ENCODE measurements at regions not wholly inside any gene's neighbourhood (a gene's known extent, or its start where the extent isn't known, plus 50 kb on each side); places are given as distances from the start of the nearest gene placed in this dataset.
"Not testable (repeated sequence)": the region's sequence is repeated elsewhere in the genome, so short reads cannot be mapped to it uniquely, and the experiment has no call there.

DNA sequence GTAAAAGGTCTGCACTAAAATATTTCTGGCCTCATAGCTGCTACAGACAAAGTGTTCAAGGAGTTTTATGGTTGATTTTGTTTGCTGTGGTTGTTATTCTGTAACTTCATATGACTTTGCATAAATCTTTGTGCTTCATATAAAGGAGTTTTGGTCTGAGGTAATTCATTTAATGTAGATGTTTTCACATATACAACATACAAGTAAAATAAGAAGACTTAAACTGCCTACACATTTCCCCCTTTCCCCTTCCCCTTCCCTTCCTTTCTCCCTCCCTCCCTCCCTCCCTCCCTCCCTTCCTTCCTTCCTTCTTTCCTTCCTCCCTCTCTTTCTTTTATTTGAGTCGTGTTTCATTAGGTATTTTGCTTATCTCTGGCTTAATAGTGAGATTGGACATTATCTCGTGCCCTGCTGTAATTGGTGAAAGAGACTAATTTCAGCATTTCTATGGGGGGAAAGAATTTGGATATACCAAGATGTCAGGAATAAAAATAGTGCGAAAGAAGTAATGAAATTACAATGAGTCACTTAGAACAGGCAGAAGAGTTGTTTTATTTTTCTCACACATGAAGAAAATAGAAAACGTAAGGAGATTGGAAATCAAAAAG lies 144.9 kb upstream of the MAD2L1 start:
- intact Hi-C loops (cut with DNase I), result loop anchor here in 1 of 2 donors (10.0 kb wide), 1 partner anchor 63 kb away; no protein-coding TSS in a partner anchor
- WGBS, 2 donors, result 63 to 70% methylated on average over 4 of the region's 4 CpGs
- no peak for ATAC-seq (ENCODE audit: low FRiP score)
- no peaks in the 10 kb centered on the region for H3K27me3 ChIP-seq (ENCODE audit: control insufficient read depth in 1 of 2, insufficient read depth in 2 of 2, low read length in 1 of 2)
- no peaks in the 10 kb centered on the region for H3K9me3 ChIP-seq (ENCODE audit: control insufficient read depth, low read length)
- no peak overlapping the region for H3K27ac ChIP-seq (ENCODE audit: low read depth in 1 of 2, low read length in 2 of 2)
- H3K36me3 ChIP-seq (ENCODE audit: control insufficient read depth in 1 of 2, insufficient read depth in 2 of 2, low read length in 1 of 2), result no peaks in the 10 kb centered on the region
- no peak overlapping the region for H3K4me3 ChIP-seq (ENCODE audit: low read length in 2 of 2)
- no peak for DNase-seq
- no peaks in the 10 kb centered on the region for H3K4me1 ChIP-seq (ENCODE audit: control insufficient read depth in 1 of 2, insufficient read depth in 2 of 2, low read length in 2 of 2)

- Histone ChIP-seq H3K4me1 (ENCODE audit: control insufficient read depth in 1 of 2, insufficient read depth in 2 of 2, low read length in 2 of 2) (no peaks in the 10 kb centered on the region), H3K36me3 (ENCODE audit: control insufficient read depth in 1 of 2, insufficient read depth in 2 of 2, low read length in 1 of 2) (no peaks in the 10 kb centered on the region), H3K9me3 (ENCODE audit: control insufficient read depth, low read length) (no peaks in the 10 kb centered on the region), H3K4me3 (ENCODE audit: low read length in 2 of 2) (no peak overlapping the region), H3K27me3 (ENCODE audit: control insufficient read depth in 1 of 2, insufficient read depth in 2 of 2, low read length in 1 of 2) (no peaks in the 10 kb centered on the region), H3K27ac (ENCODE audit: low read depth in 1 of 2, low read length in 2 of 2) (no peak overlapping the region)
- WGBS, 2 donors, result 83 to 86% methylated on average over 4 of the region's 4 CpGs
- intact Hi-C loops (cut with DNase I), result loop anchor here in 1 of 2 donors (10.0 kb wide), 1 partner anchor 65 kb away; no protein-coding TSS in a partner anchor
- no peak for DNase-seq
- ATAC-seq (ENCODE audit: low FRiP score), result no peak
Observed at GRCh38 chr4:120209706-120210105, 143.1 kb upstream of the MAD2L1 start.

- DNase-seq, result no peak
- H3K9me3 ChIP-seq (ENCODE audit: control insufficient read depth, low read length), result no peaks in the 10 kb centered on the region
- H3K4me1 ChIP-seq (ENCODE audit: control insufficient read depth in 1 of 2, insufficient read depth in 2 of 2, low read length in 2 of 2), result no peaks in the 10 kb centered on the region
- no peak for ATAC-seq (ENCODE audit: low FRiP score)
- H3K36me3 ChIP-seq (ENCODE audit: control insufficient read depth in 1 of 2, insufficient read depth in 2 of 2, low read length in 1 of 2), result no peaks in the 10 kb centered on the region
- H3K27me3 ChIP-seq (ENCODE audit: control insufficient read depth in 1 of 2, insufficient read depth in 2 of 2, low read length in 1 of 2), result no peaks in the 10 kb centered on the region
- WGBS, 2 donors, result 95% methylated on average over 3 of the region's 3 CpGs
- no peak overlapping the region for H3K4me3 ChIP-seq (ENCODE audit: low read length in 2 of 2)
- H3K27ac ChIP-seq (ENCODE audit: low read depth in 1 of 2, low read length in 2 of 2), result no peak overlapping the region
- intact Hi-C loops (cut with DNase I), result no loop called here
Observed at GRCh38 chr4:120207021-120207420, 140.4 kb upstream of the MAD2L1 start.

- ATAC-seq (ENCODE audit: low FRiP score) (no peak), DNase-seq (no peak)
- Histone ChIP-seq H3K9me3 (ENCODE audit: control insufficient read depth, low read length) (peaks cover 1% of the 10 kb centered on the region), H3K27ac (ENCODE audit: low read depth in 1 of 2, low read length in 2 of 2) (peak overlapping the region in 1 of 2 donors; percentile 14), H3K4me3 (ENCODE audit: low read length in 2 of 2) (no peak overlapping the region), H3K4me1 (ENCODE audit: control insufficient read depth in 1 of 2, insufficient read depth in 2 of 2, low read length in 2 of 2) (no peaks in the 10 kb centered on the region), H3K27me3 (ENCODE audit: control insufficient read depth in 1 of 2, insufficient read depth in 2 of 2, low read length in 1 of 2) (no peaks in the 10 kb centered on the region), H3K36me3 (ENCODE audit: control insufficient read depth in 1 of 2, insufficient read depth in 2 of 2, low read length in 1 of 2) (no peaks in the 10 kb centered on the region)
- intact Hi-C loops (cut with DNase I), result no loop called here
- WGBS, 2 donors, result 96 to 97% methylated on average over 2 of the region's 2 CpGs
Observed at GRCh38 chr4:120202222-120202621, 135.6 kb upstream of the MAD2L1 start.

- H3K4me3 ChIP-seq (ENCODE audit: low read length in 2 of 2); H3K36me3 ChIP-seq (ENCODE audit: control insufficient read depth in 1 of 2, insufficient read depth in 2 of 2, low read length in 1 of 2); H3K9me3 ChIP-seq (ENCODE audit: control insufficient read depth, low read length); DNase-seq; intact Hi-C loops (cut with DNase I); ATAC-seq (ENCODE audit: low FRiP score); H3K27me3 ChIP-seq (ENCODE audit: control insufficient read depth in 1 of 2, insufficient read depth in 2 of 2, low read length in 1 of 2); H3K27ac ChIP-seq (ENCODE audit: low read depth in 1 of 2, low read length in 2 of 2); H3K4me1 ChIP-seq (ENCODE audit: control insufficient read depth in 1 of 2, insufficient read depth in 2 of 2, low read length in 2 of 2): not testable (repeated sequence)
- 89 to 91% methylated on average over 2 to 4 of the region's 4 CpGs for WGBS, 2 donors
Observed at GRCh38 chr4:120200573-120201110, 134.0 kb upstream of the MAD2L1 start.

GRCh38 chr4:120198411-120198810 lies 131.8 kb upstream of the MAD2L1 start:
- Histone ChIP-seq H3K9me3 (ENCODE audit: control insufficient read depth, low read length) (peaks cover 1% of the 10 kb centered on the region), H3K4me1 (ENCODE audit: control insufficient read depth in 1 of 2, insufficient read depth in 2 of 2, low read length in 2 of 2) (no peaks in the 10 kb centered on the region), H3K27ac (ENCODE audit: low read depth in 1 of 2, low read length in 2 of 2) (no peak overlapping the region), H3K36me3 (ENCODE audit: control insufficient read depth in 1 of 2, insufficient read depth in 2 of 2, low read length in 1 of 2) (no peaks in the 10 kb centered on the region), H3K27me3 (ENCODE audit: control insufficient read depth in 1 of 2, insufficient read depth in 2 of 2, low read length in 1 of 2) (no peaks in the 10 kb centered on the region), H3K4me3 (ENCODE audit: low read length in 2 of 2) (no peak overlapping the region)
- intact Hi-C loops (cut with DNase I), result no loop called here
- DNase-seq (no peak), ATAC-seq (ENCODE audit: low FRiP score) (no peak)
- 46 to 70% methylated on average over 2 of the region's 2 CpGs for WGBS, 2 donors

- Histone ChIP-seq H3K4me3 (ENCODE audit: low read length in 2 of 2) (no peak overlapping the region), H3K27me3 (ENCODE audit: control insufficient read depth in 1 of 2, insufficient read depth in 2 of 2, low read length in 1 of 2) (no peaks in the 10 kb centered on the region), H3K4me1 (ENCODE audit: control insufficient read depth in 1 of 2, insufficient read depth in 2 of 2, low read length in 2 of 2) (no peaks in the 10 kb centered on the region), H3K36me3 (ENCODE audit: control insufficient read depth in 1 of 2, insufficient read depth in 2 of 2, low read length in 1 of 2) (no peaks in the 10 kb centered on the region), H3K27ac (ENCODE audit: low read depth in 1 of 2, low read length in 2 of 2) (no peak overlapping the region), H3K9me3 (ENCODE audit: control insufficient read depth, low read length) (peaks cover 5% of the 10 kb centered on the region)
- intact Hi-C loops (cut with DNase I), result no loop called here
- no peak for DNase-seq
- ATAC-seq (ENCODE audit: low FRiP score), result no peak
- 85 to 93% methylated on average over 1 of the region's 1 CpG for WGBS, 2 donors
Observed at GRCh38 chr4:120177603-120178002, 111.0 kb upstream of the MAD2L1 start.

GRCh38 chr4:120175272-120175671 lies 108.6 kb upstream of the MAD2L1 start:
- ATAC-seq (ENCODE audit: low FRiP score), result no peak
- intact Hi-C loops (cut with DNase I), result no loop called here
- Histone ChIP-seq H3K36me3 (ENCODE audit: control insufficient read depth in 1 of 2, insufficient read depth in 2 of 2, low read length in 1 of 2) (no peaks in the 10 kb centered on the region), H3K4me1 (ENCODE audit: control insufficient read depth in 1 of 2, insufficient read depth in 2 of 2, low read length in 2 of 2) (no peaks in the 10 kb centered on the region), H3K27me3 (ENCODE audit: control insufficient read depth in 1 of 2, insufficient read depth in 2 of 2, low read length in 1 of 2) (no peaks in the 10 kb centered on the region), H3K4me3 (ENCODE audit: low read length in 2 of 2) (no peak overlapping the region), H3K9me3 (ENCODE audit: control insufficient read depth, low read length) (peaks cover 5% of the 10 kb centered on the region), H3K27ac (ENCODE audit: low read depth in 1 of 2, low read length in 2 of 2) (no peak overlapping the region)
- 85 to 92% methylated on average over 2 of the region's 2 CpGs for WGBS, 2 donors
- DNase-seq, result no peak

DNA sequence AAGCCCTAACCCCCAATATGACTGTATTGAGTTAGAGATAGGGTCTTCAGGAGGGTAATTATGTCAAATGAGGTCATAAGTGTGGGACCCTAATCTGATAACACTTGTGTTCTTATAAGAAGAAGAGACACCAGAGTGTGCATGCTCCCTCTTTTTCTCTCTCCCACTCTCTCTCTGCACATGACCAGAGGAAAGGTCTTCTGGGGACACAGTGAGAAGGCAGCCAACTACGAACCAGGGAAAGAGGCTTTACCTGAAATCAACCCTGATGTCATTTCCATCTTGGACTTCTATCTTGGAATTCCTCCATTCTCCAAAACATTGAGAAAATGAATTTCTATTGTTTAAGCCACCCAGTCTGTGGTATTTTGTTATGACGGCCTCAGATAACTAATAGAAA lies 97.2 kb upstream of the MAD2L1 start:
- H3K9me3 ChIP-seq (ENCODE audit: control insufficient read depth, low read length), result no peaks in the 10 kb centered on the region
- no peak overlapping the region for H3K27ac ChIP-seq (ENCODE audit: low read depth in 1 of 2, low read length in 2 of 2)
- ATAC-seq (ENCODE audit: low FRiP score) (no peak), DNase-seq (no peak)
- WGBS, 2 donors, result 4 to 13% methylated on average over 2 of the region's 2 CpGs
- H3K4me3 ChIP-seq (ENCODE audit: low read length in 2 of 2), result no peak overlapping the region
- H3K4me1 ChIP-seq (ENCODE audit: control insufficient read depth in 1 of 2, insufficient read depth in 2 of 2, low read length in 2 of 2), result peaks cover 0 to 2% of the 10 kb centered on the region in 2 donors
- no peaks in the 10 kb centered on the region for H3K36me3 ChIP-seq (ENCODE audit: control insufficient read depth in 1 of 2, insufficient read depth in 2 of 2, low read length in 1 of 2)
- intact Hi-C loops (cut with DNase I), result no loop called here
- H3K27me3 ChIP-seq (ENCODE audit: control insufficient read depth in 1 of 2, insufficient read depth in 2 of 2, low read length in 1 of 2), result no peaks in the 10 kb centered on the region
